ENCODE measurements at regions not wholly inside any gene's neighbourhood (a gene's known extent, or its start where the extent isn't known, plus 50 kb on each side); places are given as distances from the start of the nearest gene placed in this dataset.

GRCh38 chr22:49582678-49583077, 245.0 kb downstream of the BRD1 start:
- Histone ChIP-seq H3K9me3 (peaks cover 0 to 10% of the 10 kb centered on the region in 2 donors), H3K4me3 (no peak overlapping the region), H3K4me1 (no peaks in the 10 kb centered on the region), H3K27me3 (no peaks in the 10 kb centered on the region), H3K27ac (no peak overlapping the region), H3K36me3 (peaks cover 0 to 4% of the 10 kb centered on the region in 2 donors)
- peak in 1 of 4 donors; percentile 56 for DNase-seq
- TF ChIP-seq CTCF (IDR thresholded peaks at IDR 0.05) = no peak
- no peak for ATAC-seq
- intact Hi-C loops (cut with DNase I) = no loop called here

GRCh38 chr22:49582181-49582580, 245.5 kb downstream of the BRD1 start:
- DNase-seq (no peak), ATAC-seq (no peak)
- Histone ChIP-seq H3K27me3 (no peaks in the 10 kb centered on the region), H3K9me3 (peaks cover 0 to 10% of the 10 kb centered on the region in 2 donors), H3K4me1 (no peaks in the 10 kb centered on the region), H3K4me3 (no peak overlapping the region), H3K36me3 (peaks cover 0 to 4% of the 10 kb centered on the region in 2 donors), H3K27ac (no peak overlapping the region)
- intact Hi-C loops (cut with DNase I) = no loop called here
- no peak for TF ChIP-seq CTCF (IDR thresholded peaks at IDR 0.05)

GRCh38 chr22:49580024-49580423, 247.6 kb downstream of the BRD1 start:
- peaks cover 0 to 2% of the 10 kb centered on the region in 2 donors for H3K4me1 ChIP-seq
- no peak for TF ChIP-seq CTCF (IDR thresholded peaks at IDR 0.05)
- no peaks in the 10 kb centered on the region for H3K27me3 ChIP-seq
- H3K27ac ChIP-seq = no peak overlapping the region
- H3K4me3 ChIP-seq = no peak overlapping the region
- peaks cover 0 to 10% of the 10 kb centered on the region in 2 donors for H3K9me3 ChIP-seq
- peaks cover 0 to 4% of the 10 kb centered on the region in 2 donors for H3K36me3 ChIP-seq
- DNase-seq (no peak), ATAC-seq (no peak)
- intact Hi-C loops (cut with DNase I) = no loop called here

- Histone ChIP-seq H3K27me3 (no peaks in the 10 kb centered on the region), H3K9me3 (peaks cover 0 to 10% of the 10 kb centered on the region in 2 donors), H3K4me3 (no peak overlapping the region), H3K4me1 (peaks cover 0 to 10% of the 10 kb centered on the region in 2 donors), H3K36me3 (no peaks in the 10 kb centered on the region), H3K27ac (no peak overlapping the region)
- no peak for ATAC-seq
- intact Hi-C loops (cut with DNase I) = no loop called here
- DNase-seq = peak in 1 of 4 donors; percentile 66
- no peak for TF ChIP-seq CTCF (IDR thresholded peaks at IDR 0.05)
Measured at GRCh38 chr22:49577168-49578060, 250.3 kb downstream of the BRD1 start.

All from left lung (tissue), 4 donors.